Neutrophil (primary cell): ENCODE measurements at regions not wholly inside any gene's neighbourhood (a gene's known extent, or its start where the extent isn't known, plus 50 kb on each side); places are given as distances from the start of the nearest gene placed in this dataset.

Source experiments
- H3K27ac ChIP-seq: fragments of 200-600 bp; sonication (generic); 2 replicates; pipeline ENCODE4 v1.5.1; 2016; ENCODE audit warnings: mild to moderate bottlenecking, moderate library complexity
- H3K27me3 ChIP-seq: fragments of 200-600 bp; sonication (generic); 2 replicates; pipeline ENCODE4 v1.6.0; 2016; ENCODE audit warnings: mild to moderate bottlenecking
- H3K36me3 ChIP-seq: fragments of 200-600 bp; sonication (generic); 2 replicates; pipeline ENCODE4 v1.5.1; 2017
- H3K4me1 ChIP-seq, 2 experiments: fragments of 200-600 bp in 1 of 2; sonication (generic) in 1 of 2; 1 replicate in 1 of 2; 2 replicates in 1 of 2; pipeline versions ENCODE4 v1.5.1 to v1.6.1; 2013 to 2016; ENCODE audit warnings: low read depth in 1 of 2, low read length in 1 of 2, mild to moderate bottlenecking in 1 of 2, moderate library complexity in 1 of 2; ENCODE audit not compliant: control insufficient read depth in 1 of 2, insufficient read depth in 1 of 2
- H3K4me3 ChIP-seq, 2 experiments: fragments of 200-600 bp in 1 of 2; sonication (generic) in 1 of 2; 1 replicate in 1 of 2; 2 replicates in 1 of 2; pipeline ENCODE4 v1.5.1; 2013 to 2016; ENCODE audit warnings: low read depth in 1 of 2, low read length in 1 of 2, mild to moderate bottlenecking in 1 of 2, moderate library complexity in 1 of 2
- H3K9me3 ChIP-seq: fragments of 200-600 bp; sonication (generic); 2 replicates; pipeline ENCODE4 v1.5.1; 2016
- TF ChIP-seq, protein P1 (sequence below): fragments of 200-600 bp; sonication (generic); IDR thresholded peaks from 2 replicates; pipeline ENCODE4 v1.5.1; 2016; ENCODE audit warnings: antibody characterized with exemption

DNA sequence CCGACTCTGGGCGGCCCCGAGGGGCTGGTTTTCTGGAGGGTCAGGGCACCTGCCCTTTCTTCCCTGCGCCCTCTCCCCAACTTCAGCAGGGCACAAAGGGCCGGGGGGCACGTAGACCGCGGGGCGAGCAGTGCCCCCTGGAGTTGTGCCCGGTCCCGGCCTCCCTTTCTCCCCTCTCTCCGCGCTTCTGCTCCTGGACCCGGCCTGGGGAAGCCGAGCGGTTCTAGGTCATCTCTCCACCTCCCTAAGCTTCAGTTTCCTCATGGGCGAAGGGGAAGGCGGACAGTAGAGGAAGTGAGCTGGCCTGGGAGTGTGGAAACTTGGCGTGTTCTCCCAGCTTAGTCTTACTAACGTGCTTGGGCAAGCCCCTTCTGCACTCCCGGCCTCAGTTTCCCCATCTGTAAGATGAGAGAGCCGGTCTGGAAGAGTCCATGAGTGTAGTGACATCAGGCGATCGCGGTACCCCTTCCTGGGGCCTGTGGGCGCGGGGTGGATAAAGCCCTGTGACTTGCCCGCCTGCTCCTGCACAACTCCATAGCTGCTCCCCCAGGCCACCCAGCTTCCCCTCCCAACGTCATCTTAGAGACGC, 158.6 kb upstream of the PARP11 start:
- H3K27ac ChIP-seq, result no peak overlapping the region
- TF ChIP-seq, protein P1, sequence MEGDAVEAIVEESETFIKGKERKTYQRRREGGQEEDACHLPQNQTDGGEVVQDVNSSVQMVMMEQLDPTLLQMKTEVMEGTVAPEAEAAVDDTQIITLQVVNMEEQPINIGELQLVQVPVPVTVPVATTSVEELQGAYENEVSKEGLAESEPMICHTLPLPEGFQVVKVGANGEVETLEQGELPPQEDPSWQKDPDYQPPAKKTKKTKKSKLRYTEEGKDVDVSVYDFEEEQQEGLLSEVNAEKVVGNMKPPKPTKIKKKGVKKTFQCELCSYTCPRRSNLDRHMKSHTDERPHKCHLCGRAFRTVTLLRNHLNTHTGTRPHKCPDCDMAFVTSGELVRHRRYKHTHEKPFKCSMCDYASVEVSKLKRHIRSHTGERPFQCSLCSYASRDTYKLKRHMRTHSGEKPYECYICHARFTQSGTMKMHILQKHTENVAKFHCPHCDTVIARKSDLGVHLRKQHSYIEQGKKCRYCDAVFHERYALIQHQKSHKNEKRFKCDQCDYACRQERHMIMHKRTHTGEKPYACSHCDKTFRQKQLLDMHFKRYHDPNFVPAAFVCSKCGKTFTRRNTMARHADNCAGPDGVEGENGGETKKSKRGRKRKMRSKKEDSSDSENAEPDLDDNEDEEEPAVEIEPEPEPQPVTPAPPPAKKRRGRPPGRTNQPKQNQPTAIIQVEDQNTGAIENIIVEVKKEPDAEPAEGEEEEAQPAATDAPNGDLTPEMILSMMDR, result no peak
- H3K4me1 ChIP-seq, result peaks cover 11 to 14% of the 10 kb centered on the region in 2 experiments
- H3K4me3 ChIP-seq, result peak overlapping the region in 1 of 2 experiments; percentile 28
- H3K9me3 ChIP-seq, result no peaks in the 10 kb centered on the region
- peaks cover 82% of the 10 kb centered on the region for H3K27me3 ChIP-seq
- no peaks in the 10 kb centered on the region for H3K36me3 ChIP-seq

DNA sequence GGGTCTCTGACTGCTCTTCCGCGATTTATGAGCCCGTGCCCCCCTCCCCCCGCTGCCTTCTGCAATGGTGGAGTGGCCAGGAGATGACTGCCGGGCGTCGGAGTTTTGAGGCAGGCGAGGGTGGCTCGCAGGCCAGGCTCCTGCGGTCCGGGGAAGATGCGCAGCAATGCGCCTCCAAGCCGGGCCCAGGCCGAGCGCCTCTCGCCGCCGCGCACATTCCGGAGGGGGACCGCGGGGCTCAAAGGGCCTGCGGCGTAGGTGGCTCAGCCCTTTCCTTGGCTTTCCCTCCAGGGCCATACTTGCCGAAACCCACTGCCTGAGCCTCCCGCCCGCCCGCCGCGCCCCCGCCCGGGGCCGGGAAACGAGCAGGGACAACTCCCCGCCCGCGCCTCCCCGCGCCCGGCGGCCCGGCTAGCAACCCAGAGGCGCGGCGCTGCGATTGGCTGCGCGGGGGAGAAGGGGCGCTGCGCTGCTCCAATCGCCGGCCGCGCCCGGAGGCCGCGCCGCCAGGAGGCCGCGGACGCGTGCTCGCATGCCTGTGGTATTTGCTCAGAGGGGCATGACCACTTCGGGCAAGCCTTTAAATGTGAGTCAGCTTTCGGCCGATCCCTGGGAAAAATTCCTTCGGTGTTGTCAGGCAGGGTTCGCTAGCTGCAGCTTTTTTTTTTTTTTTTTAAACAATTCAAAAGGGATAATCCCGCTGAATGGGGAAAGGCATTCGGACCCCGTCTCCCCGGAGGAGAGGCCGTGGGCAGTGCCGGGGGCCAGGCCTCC, 157.9 kb upstream of the PARP11 start:
- TF ChIP-seq, protein P1, result no peak
- H3K36me3 ChIP-seq, result no peaks in the 10 kb centered on the region
- H3K27ac ChIP-seq, result no peak overlapping the region
- peaks cover 11 to 14% of the 10 kb centered on the region in 2 experiments for H3K4me1 ChIP-seq
- no peaks in the 10 kb centered on the region for H3K9me3 ChIP-seq
- H3K27me3 ChIP-seq, result peaks cover 80% of the 10 kb centered on the region
- peak overlapping the region in 1 of 2 experiments; percentile 28 for H3K4me3 ChIP-seq

DNA sequence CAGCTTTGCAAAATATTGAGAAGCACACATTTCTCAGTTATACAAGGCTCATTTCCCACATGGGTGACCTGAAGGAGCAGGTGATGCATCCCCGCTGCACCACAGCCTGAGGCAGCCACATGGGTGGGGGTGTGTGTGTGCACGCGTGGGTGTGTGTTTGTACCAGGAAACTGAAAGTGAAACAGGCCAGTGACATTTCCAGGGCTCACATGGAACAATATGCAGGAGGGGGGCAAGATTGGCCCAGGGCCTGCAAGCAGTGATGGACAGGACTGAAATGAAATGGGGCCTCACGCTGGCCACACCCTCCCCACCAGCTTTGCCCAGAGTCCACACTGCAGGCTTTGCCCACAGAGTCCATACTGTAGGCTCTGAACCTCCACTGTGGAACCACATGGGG, 154.2 kb upstream of the PARP11 start:
- H3K36me3 ChIP-seq, result no peaks in the 10 kb centered on the region
- H3K27ac ChIP-seq, result no peak overlapping the region
- peaks cover 51% of the 10 kb centered on the region for H3K27me3 ChIP-seq
- TF ChIP-seq, protein P1, result no peak
- H3K4me1 ChIP-seq, result peaks cover 11 to 14% of the 10 kb centered on the region in 2 experiments
- no peak overlapping the region for H3K4me3 ChIP-seq
- H3K9me3 ChIP-seq, result no peaks in the 10 kb centered on the region

DNA sequence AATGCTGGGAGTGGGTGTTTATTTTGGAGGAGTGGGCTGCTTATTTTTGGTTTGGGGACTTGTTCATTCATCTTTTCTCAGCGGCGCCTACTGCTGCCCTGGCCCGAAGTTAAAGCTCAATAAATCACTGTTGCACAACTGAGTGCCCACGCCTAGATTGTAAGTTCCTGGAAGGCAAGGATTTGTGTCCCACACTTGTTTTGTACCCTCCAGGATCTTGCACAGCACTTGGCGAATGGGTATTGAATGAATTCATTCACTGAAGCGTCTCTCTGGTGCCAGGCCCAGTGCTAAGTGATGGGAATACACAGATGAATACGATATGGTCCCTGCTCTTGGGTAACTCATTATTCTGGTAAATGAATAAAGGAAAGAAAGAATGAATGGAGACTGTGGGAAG, 153.3 kb upstream of the PARP11 start:
- Histone ChIP-seq H3K4me1 (peaks cover 7 to 10% of the 10 kb centered on the region in 2 experiments), H3K27ac (no peak overlapping the region)

DNA sequence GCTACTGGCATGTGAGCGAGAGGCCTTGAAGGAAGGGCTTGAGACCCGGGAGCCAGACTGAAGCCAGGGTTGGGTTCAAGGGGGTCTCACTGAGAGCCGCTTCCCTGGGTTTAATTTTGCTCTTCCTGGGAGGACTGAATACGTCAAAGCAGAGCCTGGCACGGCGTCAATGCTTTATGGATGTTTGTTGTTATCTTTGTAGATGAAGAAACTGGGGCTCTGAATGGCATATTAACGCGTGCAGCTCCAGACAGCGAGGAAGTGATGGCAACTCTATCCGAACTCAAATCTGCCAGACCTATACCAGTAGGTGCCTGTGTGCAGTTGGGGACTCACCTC, 152.8 kb upstream of the PARP11 start:
- TF ChIP-seq, protein P1, result no peak
- Histone ChIP-seq H3K36me3 (no peaks in the 10 kb centered on the region), H3K9me3 (no peaks in the 10 kb centered on the region), H3K4me1 (peaks cover 3 to 5% of the 10 kb centered on the region in 2 experiments), H3K27me3 (peaks cover 37% of the 10 kb centered on the region), H3K4me3 (no peak overlapping the region), H3K27ac (no peak overlapping the region)

More for the DNA sequence above, 153.3 kb upstream of the PARP11 start:
- Histone ChIP-seq H3K9me3 (no peaks in the 10 kb centered on the region), H3K27me3 (peaks cover 42% of the 10 kb centered on the region), H3K4me3 (no peak overlapping the region), H3K36me3 (no peaks in the 10 kb centered on the region)
- TF ChIP-seq, protein P1, result no peak
